Mesendoderm (in vitro differentiated cells): ENCODE measurements at regions not wholly inside any gene's neighbourhood (a gene's known extent, or its start where the extent isn't known, plus 50 kb on each side); places are given as distances from the start of the nearest gene placed in this dataset.

Source experiments
- DNase-seq: peaks from one replicate; pipeline ENCODE4 v3.0.0; 2013
- H2AK5ac ChIP-seq: 2 replicates; pipeline ENCODE4 v1.6.1; 2013; ENCODE audit warnings: low read length, inconsistent platforms
- H2BK120ac ChIP-seq: 2 replicates; pipeline ENCODE4 v1.6.1; 2013; ENCODE audit warnings: low read depth, mild to moderate bottlenecking, low read length, moderate library complexity, mixed read lengths
- H2BK15ac ChIP-seq: replicated peaks from 2 replicates; pipeline ENCODE4 v1.6.1; 2013; ENCODE audit warnings: low read depth, mild to moderate bottlenecking, moderate library complexity
- H2BK5ac ChIP-seq: 2 replicates; pipeline ENCODE4 v1.6.1; 2013; ENCODE audit warnings: low read length, inconsistent platforms
- H3K18ac ChIP-seq: 2 replicates; pipeline ENCODE4 v1.6.1; 2013; ENCODE audit warnings: mild to moderate bottlenecking, low read length, mixed read lengths
- H3K23ac ChIP-seq: one replicate; pipeline ENCODE4 v1.6.1; 2013; ENCODE audit warnings: low read length
- H3K27ac ChIP-seq: 2 replicates; pipeline ENCODE4 v1.5.1; 2013; ENCODE audit warnings: low read depth, mild to moderate bottlenecking, inconsistent platforms, low read length, moderate library complexity
- H3K27me3 ChIP-seq: 2 replicates; pipeline ENCODE4 v1.6.1; 2013; ENCODE audit warnings: low read length, control low read depth, mild to moderate bottlenecking, inconsistent platforms; ENCODE audit not compliant: insufficient read depth, poor library complexity
- H3K36me3 ChIP-seq: 2 replicates; pipeline ENCODE4 v1.6.1; 2013; ENCODE audit warnings: low read length, inconsistent platforms; ENCODE audit not compliant: control insufficient read depth, insufficient read depth
- H3K4ac ChIP-seq: one replicate; pipeline ENCODE4 v1.6.1; 2013; ENCODE audit warnings: low read depth, mild to moderate bottlenecking, low read length, moderate library complexity
- H3K4me1 ChIP-seq: 2 replicates; pipeline ENCODE4 v1.6.1; 2013; ENCODE audit warnings: low read depth, low read length, inconsistent platforms; ENCODE audit not compliant: control insufficient read depth
- H3K4me2 ChIP-seq: 2 replicates; pipeline ENCODE4 v1.6.1; 2013; ENCODE audit warnings: low read length
- H3K4me3 ChIP-seq: 2 replicates; pipeline ENCODE4 v1.5.1; 2013; ENCODE audit warnings: mild to moderate bottlenecking, low read length
- H3K56ac ChIP-seq: one replicate; pipeline ENCODE4 v1.6.1; 2013; ENCODE audit warnings: low read length
- H3K79me1 ChIP-seq: 2 replicates; pipeline ENCODE4 v1.6.1; 2013; ENCODE audit warnings: low read length, inconsistent platforms
- H3K79me2 ChIP-seq: 2 replicates; pipeline ENCODE4 v1.6.1; 2013; ENCODE audit warnings: mild to moderate bottlenecking, low read length; ENCODE audit not compliant: control insufficient read depth, insufficient read depth
- H3K9ac ChIP-seq: 2 replicates; pipeline ENCODE4 v1.6.1; 2013; ENCODE audit warnings: low read length, inconsistent platforms
- H4K5ac ChIP-seq: one replicate; pipeline ENCODE4 v1.6.1; 2013; ENCODE audit warnings: low read length
- H4K8ac ChIP-seq: one replicate; pipeline ENCODE4 v1.6.1; 2013; ENCODE audit warnings: low read depth, mild to moderate bottlenecking, control low read depth, low read length, moderate library complexity
- WGBS: extraction: QIAGEN DNeasy Blood & Tissue Kit; methylation state at CpG from one replicate; pipeline ENCODE4 v1.1.7; 2013; ENCODE audit warnings: low lambda C conversion rate, missing lambda C conversion rate; ENCODE audit not compliant: insufficient coverage; ENCODE audit errors: extremely low coverage; 5-methylcytosine and 5-hydroxymethylcytosine counted together

DNA sequence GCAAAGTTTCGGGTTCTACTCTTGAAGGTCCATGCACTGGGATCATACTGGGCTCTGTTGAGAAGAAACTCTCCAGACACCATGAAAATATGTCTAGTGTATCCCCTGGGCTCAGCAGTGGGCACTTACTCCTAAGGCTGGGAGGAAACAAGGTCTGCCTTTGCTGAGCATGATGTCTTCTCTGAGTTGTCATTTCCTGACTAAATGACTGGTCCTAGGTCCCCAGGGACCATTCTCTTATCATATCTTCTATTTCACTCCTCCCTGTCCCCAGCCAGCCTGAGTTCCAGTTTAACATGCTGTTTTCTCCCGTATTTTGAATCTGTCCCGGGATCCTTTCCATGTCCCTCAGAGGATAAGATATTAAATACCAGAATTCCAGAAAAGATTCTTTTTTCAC lies 225.4 kb downstream of the MTRR start:
- Histone ChIP-seq H3K4me1 (no peaks in the 10 kb centered on the region), H3K23ac (no peak overlapping the region), H2BK15ac (no peak overlapping the region), H3K18ac (no peak overlapping the region), H3K4me2 (no peak overlapping the region), H2AK5ac (no peak overlapping the region), H4K8ac (no peak overlapping the region), H2BK120ac (no peak overlapping the region), H3K4me3 (no peak overlapping the region), H2BK5ac (no peak overlapping the region), H3K27me3 (no peaks in the 10 kb centered on the region), H3K56ac (no peak overlapping the region), H3K4ac (no peak overlapping the region), H3K9ac (no peak overlapping the region), H3K79me1 (no peaks in the 10 kb centered on the region), H3K79me2 (no peaks in the 10 kb centered on the region), H4K5ac (no peak overlapping the region), H3K36me3 (no peaks in the 10 kb centered on the region), H3K27ac (no peak overlapping the region)
- WGBS: no CpG with 5 or more reads among the region's 3 CpGs
- DNase-seq: no peak

- Histone ChIP-seq H3K79me2 (no peaks in the 10 kb centered on the region), H2BK15ac (no peak overlapping the region), H3K27me3 (no peaks in the 10 kb centered on the region), H4K5ac (no peak overlapping the region), H3K79me1 (no peaks in the 10 kb centered on the region), H3K23ac (no peak overlapping the region), H3K4me2 (no peak overlapping the region), H3K4me3 (no peak overlapping the region), H3K4me1 (no peaks in the 10 kb centered on the region), H3K56ac (no peak overlapping the region), H4K8ac (no peak overlapping the region), H3K36me3 (no peaks in the 10 kb centered on the region), H2AK5ac (no peak overlapping the region), H2BK120ac (no peak overlapping the region), H2BK5ac (no peak overlapping the region), H3K4ac (no peak overlapping the region), H3K27ac (no peak overlapping the region), H3K9ac (no peak overlapping the region), H3K18ac (no peak overlapping the region)
- no CpG with 5 or more reads among the region's 3 CpGs for WGBS
- no peak for DNase-seq
These were observed 228.2 kb downstream of the MTRR start for GRCh38 chr5:8097146-8097545.

- Histone ChIP-seq H2BK5ac (no peak overlapping the region), H3K18ac (no peak overlapping the region), H3K4me1 (no peaks in the 10 kb centered on the region), H4K8ac (no peak overlapping the region), H3K23ac (no peak overlapping the region), H2BK15ac (no peak overlapping the region), H3K56ac (no peak overlapping the region), H3K27me3 (no peaks in the 10 kb centered on the region), H3K4me2 (no peak overlapping the region), H3K4me3 (no peak overlapping the region), H3K79me1 (no peaks in the 10 kb centered on the region), H3K36me3 (no peaks in the 10 kb centered on the region), H3K27ac (no peak overlapping the region), H3K4ac (no peak overlapping the region), H4K5ac (no peak overlapping the region), H2BK120ac (no peak overlapping the region), H2AK5ac (no peak overlapping the region), H3K79me2 (no peaks in the 10 kb centered on the region), H3K9ac (no peak overlapping the region)
- WGBS: no CpG with 5 or more reads among the region's 2 CpGs
- DNase-seq: no peak
These were observed 229.1 kb downstream of the MTRR start for GRCh38 chr5:8098081-8098480.

GRCh38 chr5:8102714-8103113 lies 233.8 kb downstream of the MTRR start:
- H3K4me1 ChIP-seq: no peaks in the 10 kb centered on the region
- no peak overlapping the region for H3K4me2 ChIP-seq
- H3K23ac ChIP-seq: no peak overlapping the region
- H3K4ac ChIP-seq: no peak overlapping the region
- no peak overlapping the region for H2BK15ac ChIP-seq
- H3K27me3 ChIP-seq: no peaks in the 10 kb centered on the region
- no CpG with 5 or more reads among the region's 1 CpG for WGBS
- H2BK5ac ChIP-seq: no peak overlapping the region
- H4K8ac ChIP-seq: no peak overlapping the region
- H3K79me1 ChIP-seq: no peaks in the 10 kb centered on the region
- H3K56ac ChIP-seq: no peak overlapping the region
- H3K27ac ChIP-seq: no peak overlapping the region
- H2BK120ac ChIP-seq: no peak overlapping the region
- no peak for DNase-seq
- H3K36me3 ChIP-seq: no peaks in the 10 kb centered on the region
- H3K9ac ChIP-seq: no peak overlapping the region
- H3K79me2 ChIP-seq: no peaks in the 10 kb centered on the region
- H3K18ac ChIP-seq: no peak overlapping the region
- H2AK5ac ChIP-seq: no peak overlapping the region
- no peak overlapping the region for H3K4me3 ChIP-seq
- H4K5ac ChIP-seq: no peak overlapping the region

DNA sequence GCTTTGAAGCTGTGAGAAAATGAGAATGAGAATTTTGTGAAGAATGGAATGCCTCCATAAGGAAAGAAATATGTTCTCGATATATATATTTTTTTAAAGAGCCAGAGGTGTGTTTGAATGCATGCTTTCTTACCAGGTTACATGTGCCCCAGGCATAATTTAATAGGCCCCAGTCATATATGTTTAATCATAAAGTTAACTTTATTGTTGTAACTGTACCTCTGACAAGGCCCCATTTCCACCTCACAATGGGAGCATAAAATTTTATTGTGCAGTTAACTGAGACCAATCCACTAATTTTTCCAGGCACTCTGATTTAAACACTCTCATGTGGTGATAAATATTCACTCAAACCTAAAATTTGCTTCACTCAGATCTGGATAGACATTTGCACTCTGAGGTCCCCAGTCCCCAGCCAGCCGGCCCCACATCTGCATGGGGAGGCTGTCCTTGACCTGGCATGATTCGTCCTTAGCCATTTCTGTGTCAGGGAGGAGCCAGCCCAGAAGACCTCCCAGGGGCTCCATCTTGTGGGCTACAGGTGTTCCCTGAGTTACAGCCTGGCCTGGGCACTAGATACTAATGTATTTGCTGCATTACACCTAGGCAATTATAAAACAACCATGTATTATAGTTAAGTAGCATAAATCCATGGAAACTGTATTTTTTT lies 245.8 kb downstream of the MTRR start:
- Histone ChIP-seq H3K27ac (no peak overlapping the region), H2AK5ac (no peak overlapping the region), H3K4ac (no peak overlapping the region), H3K9ac (no peak overlapping the region), H3K18ac (no peak overlapping the region), H3K56ac (no peak overlapping the region), H3K4me3 (no peak overlapping the region), H3K36me3 (no peaks in the 10 kb centered on the region), H2BK15ac (no peak overlapping the region), H3K4me1 (no peaks in the 10 kb centered on the region), H3K27me3 (no peaks in the 10 kb centered on the region), H3K23ac (no peak overlapping the region), H2BK120ac (no peak overlapping the region), H3K79me1 (no peaks in the 10 kb centered on the region), H4K8ac (no peak overlapping the region), H3K4me2 (no peak overlapping the region), H2BK5ac (no peak overlapping the region), H4K5ac (no peak overlapping the region), H3K79me2 (no peaks in the 10 kb centered on the region)
- peak; percentile 42 for DNase-seq
- WGBS: no CpG with 5 or more reads among the region's 3 CpGs

GRCh38 chr5:8123559-8123958 lies 254.6 kb downstream of the MTRR start:
- H4K8ac ChIP-seq: no peak overlapping the region
- no peaks in the 10 kb centered on the region for H3K4me1 ChIP-seq
- no peak overlapping the region for H3K56ac ChIP-seq
- H3K4ac ChIP-seq: no peak overlapping the region
- no peak overlapping the region for H2BK15ac ChIP-seq
- H3K27ac ChIP-seq: no peak overlapping the region
- H2BK120ac ChIP-seq: no peak overlapping the region
- no peak overlapping the region for H3K4me3 ChIP-seq
- H3K4me2 ChIP-seq: no peak overlapping the region
- no peaks in the 10 kb centered on the region for H3K79me2 ChIP-seq
- H2AK5ac ChIP-seq: no peak overlapping the region
- H3K79me1 ChIP-seq: no peaks in the 10 kb centered on the region
- no peaks in the 10 kb centered on the region for H3K36me3 ChIP-seq
- no peak overlapping the region for H3K9ac ChIP-seq
- no peak for DNase-seq
- no peak overlapping the region for H3K18ac ChIP-seq
- H3K27me3 ChIP-seq: no peaks in the 10 kb centered on the region
- H2BK5ac ChIP-seq: no peak overlapping the region
- no peak overlapping the region for H4K5ac ChIP-seq
- no peak overlapping the region for H3K23ac ChIP-seq
- no CpG with 5 or more reads among the region's 3 CpGs for WGBS
